Fibroblast of skin of right biceps (primary cell): ENCODE measurements at regions not wholly inside any gene's neighbourhood (a gene's known extent, or its start where the extent isn't known, plus 50 kb on each side); places are given as distances from the start of the nearest gene placed in this dataset.
"Not testable (repeated sequence)": the region's sequence is repeated elsewhere in the genome, so short reads cannot be mapped to it uniquely, and the experiment has no call there.

ENCODE experiments used
- DNase-seq: peaks from one replicate; pipeline ENCODE4 v3.0.0-alpha.2; 2013

GRCh38 chr2:62654876-62655359 lies 50.6 kb upstream of the EHBP1 start:
- DNase-seq: no peak

- no peak for DNase-seq
These were observed 51.1 kb upstream of the EHBP1 start for GRCh38 chr2:62654423-62654791.

- DNase-seq: no peak
These were observed 51.7 kb upstream of the EHBP1 start for GRCh38 chr2:62653582-62654422.

- DNase-seq: not testable (repeated sequence)
These were observed 56.4 kb upstream of the EHBP1 start for GRCh38 chr2:62649087-62649486.

GRCh38 chr2:62643100-62643471 lies 62.4 kb upstream of the EHBP1 start:
- no peak for DNase-seq

GRCh38 chr2:62642429-62643099 lies 62.9 kb upstream of the EHBP1 start:
- no peak for DNase-seq

GRCh38 chr2:62641936-62642335 lies 63.6 kb upstream of the EHBP1 start:
- DNase-seq: no peak

- no peak for DNase-seq
These were observed 64.1 kb upstream of the EHBP1 start for GRCh38 chr2:62641410-62641843.

- no peak for DNase-seq
These were observed 74.1 kb upstream of the EHBP1 start for GRCh38 chr2:62631160-62632085.

GRCh38 chr2:62630206-62630605 lies 75.3 kb upstream of the EHBP1 start:
- DNase-seq: not testable (repeated sequence)

- DNase-seq: not testable (repeated sequence)
These were observed 76.2 kb upstream of the EHBP1 start for GRCh38 chr2:62629310-62629709.

GRCh38 chr2:62627667-62628066 lies 77.8 kb upstream of the EHBP1 start:
- no peak for DNase-seq

GRCh38 chr2:62624855-62625254 lies 80.7 kb upstream of the EHBP1 start:
- DNase-seq: no peak

GRCh38 chr2:62616486-62616885 lies 89.0 kb upstream of the EHBP1 start:
- not testable (repeated sequence) for DNase-seq

GRCh38 chr2:62611854-62612253 lies 93.7 kb upstream of the EHBP1 start:
- peak; percentile 26 for DNase-seq

- DNase-seq: not testable (repeated sequence)
These were observed 99.5 kb upstream of the TMEM17 start for GRCh38 chr2:62605471-62605870.

GRCh38 chr2:62604336-62604735 lies 98.3 kb upstream of the TMEM17 start:
- DNase-seq: no peak

- no peak for DNase-seq
These were observed 97.2 kb upstream of the TMEM17 start for GRCh38 chr2:62603154-62603712.

GRCh38 chr2:62599674-62600410 lies 93.8 kb upstream of the TMEM17 start:
- DNase-seq: not testable (repeated sequence)

- DNase-seq: peak; percentile 96
These were observed 91.3 kb upstream of the TMEM17 start for GRCh38 chr2:62597323-62597722.

GRCh38 chr2:62596061-62596921 lies 90.3 kb upstream of the TMEM17 start:
- peak; percentile 97 for DNase-seq
